Activated T-cell treated with anti-CD3 and anti-CD28 coated beads, Interleukin-2, amount 50 U/mL, for 48 hours (primary cell): ENCODE measurements at regions not wholly inside any gene's neighbourhood (a gene's known extent, or its start where the extent isn't known, plus 50 kb on each side); places are given as distances from the start of the nearest gene placed in this dataset.

Experiments used
- DNase-seq, 2 experiments: peaks; one replicate each; pipeline ENCODE4 v3.0.0-alpha.2; 2020

GRCh38 chr4:186351668-186352194, 85.7 kb downstream of the F11 start:
- DNase-seq, result no peak

DNA sequence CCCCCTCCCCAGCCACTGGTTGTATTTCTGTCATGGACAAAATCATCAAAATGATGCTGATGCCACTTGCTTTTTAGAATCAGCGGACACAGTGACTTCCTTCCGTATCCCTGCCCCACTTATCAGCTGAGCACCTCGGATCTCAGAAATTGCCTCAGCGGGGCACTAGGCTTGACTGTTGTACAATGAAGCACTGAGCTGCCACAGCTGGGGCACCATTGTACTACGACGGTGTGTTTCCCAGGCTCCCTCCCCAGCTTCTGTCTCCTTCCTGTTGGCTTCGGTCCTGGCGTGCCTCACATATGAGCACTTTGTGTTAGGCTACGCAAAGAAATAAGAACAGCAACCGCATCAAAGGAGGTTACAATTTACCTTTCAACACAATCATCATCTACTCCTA, 82.4 kb downstream of the F11 start:
- DNase-seq, result no peak

- no peak for DNase-seq
Measured at GRCh38 chr4:186347743-186348142, 81.8 kb downstream of the F11 start.

GRCh38 chr4:186345184-186345583, 79.2 kb downstream of the F11 start:
- DNase-seq, result no peak

GRCh38 chr4:186342582-186342981, 76.6 kb downstream of the F11 start:
- DNase-seq, result no peak

DNA sequence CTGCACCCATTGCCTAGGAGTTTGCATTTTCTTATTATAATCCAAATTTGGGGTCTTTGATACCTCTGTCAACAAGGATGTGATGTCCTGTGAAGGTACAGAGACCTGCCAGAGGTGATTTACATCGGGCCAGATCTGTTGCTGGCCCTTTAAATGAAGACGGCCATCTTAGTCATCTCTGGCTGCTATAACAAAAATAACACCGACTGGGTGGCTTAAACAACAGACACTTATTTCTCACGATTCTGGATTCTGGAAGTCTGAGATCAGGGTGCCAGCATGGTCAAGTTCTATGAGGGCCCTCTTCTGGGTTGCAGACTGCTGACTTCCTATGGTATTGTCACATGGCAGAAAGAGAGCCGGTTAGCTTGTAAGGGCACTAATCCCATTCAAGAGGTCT, 75.7 kb downstream of the F11 start:
- no peak for DNase-seq
